Lower leg skin (tissue), 4 donors: ENCODE measurements at regions not wholly inside any gene's neighbourhood (a gene's known extent, or its start where the extent isn't known, plus 50 kb on each side); places are given as distances from the start of the nearest gene placed in this dataset.

ENCODE experiments used
- DNase-seq, 2 donors: peaks; one replicate each; pipeline ENCODE4 v3.0.0-alpha.2; 2019; ENCODE audit warnings: low spot score in 2 of 2
- H3K4me3 ChIP-seq: fragments of 200-600 bp; sonication (generic); 2 replicates; pipeline ENCODE4 v1.5.1; 2017; ENCODE audit warnings: mild to moderate bottlenecking, low read depth; ENCODE audit not compliant: poor library complexity, severe bottlenecking
- POLR2A ChIP-seq, 2 donors: fragments of 450-650 bp; IDR thresholded peaks; one replicate each; pipeline ENCODE4 v1.6.1; 2016 to 2017; ENCODE audit warnings: antibody characterized with exemption in 2 of 2, mild to moderate bottlenecking in 1 of 2, moderate library complexity in 1 of 2
- WGBS, 2 donors: methylation state at CpG; one replicate each; pipeline ENCODE4 v1.1.5; 2018; 5-methylcytosine and 5-hydroxymethylcytosine counted together
- intact Hi-C: fragments of 100-400 bp; cut with DNase I; formaldehyde crosslinking; loops from one replicate; pipeline ENCODE4 v1.15.0; 2023; ENCODE audit warnings: low total_unique reads
- TF ChIP-seq, protein P1 (sequence below), 3 donors: fragments of 450-650 bp; IDR thresholded peaks; one replicate each; pipeline ENCODE4 v1.5.1; 2016; ENCODE audit warnings: antibody characterized with exemption in 3 of 3, mild to moderate bottlenecking in 3 of 3, moderate library complexity in 2 of 3

DNA sequence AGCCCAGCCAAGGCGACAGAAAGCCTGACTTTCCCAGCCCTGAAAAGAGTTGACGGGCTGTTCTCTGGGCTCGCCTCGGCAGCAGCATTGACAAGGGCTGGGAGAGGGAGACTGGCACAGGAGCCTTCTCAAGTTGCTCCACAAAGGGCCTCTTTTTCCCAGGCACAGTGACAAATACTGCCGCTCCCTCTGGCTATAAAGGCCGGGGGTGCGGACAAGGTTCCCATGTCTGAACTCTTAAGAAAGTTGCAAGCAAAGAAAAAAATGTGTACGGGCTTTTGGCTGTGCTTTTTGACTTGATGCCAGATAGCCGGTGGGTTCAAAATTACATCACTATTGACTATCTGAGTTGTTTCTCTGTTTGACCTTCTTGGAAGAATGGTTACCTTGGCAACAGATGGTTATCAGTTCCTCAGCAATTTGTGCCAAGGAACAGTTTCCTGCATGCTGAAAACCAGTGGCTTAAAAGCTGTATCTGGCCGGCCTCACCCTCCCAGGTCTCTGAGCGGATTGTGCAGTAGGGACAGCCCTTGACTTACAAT, 115.9 kb upstream of the EEPD1 start:
- intact Hi-C loops = no loop called here
- TF ChIP-seq, protein P1, sequence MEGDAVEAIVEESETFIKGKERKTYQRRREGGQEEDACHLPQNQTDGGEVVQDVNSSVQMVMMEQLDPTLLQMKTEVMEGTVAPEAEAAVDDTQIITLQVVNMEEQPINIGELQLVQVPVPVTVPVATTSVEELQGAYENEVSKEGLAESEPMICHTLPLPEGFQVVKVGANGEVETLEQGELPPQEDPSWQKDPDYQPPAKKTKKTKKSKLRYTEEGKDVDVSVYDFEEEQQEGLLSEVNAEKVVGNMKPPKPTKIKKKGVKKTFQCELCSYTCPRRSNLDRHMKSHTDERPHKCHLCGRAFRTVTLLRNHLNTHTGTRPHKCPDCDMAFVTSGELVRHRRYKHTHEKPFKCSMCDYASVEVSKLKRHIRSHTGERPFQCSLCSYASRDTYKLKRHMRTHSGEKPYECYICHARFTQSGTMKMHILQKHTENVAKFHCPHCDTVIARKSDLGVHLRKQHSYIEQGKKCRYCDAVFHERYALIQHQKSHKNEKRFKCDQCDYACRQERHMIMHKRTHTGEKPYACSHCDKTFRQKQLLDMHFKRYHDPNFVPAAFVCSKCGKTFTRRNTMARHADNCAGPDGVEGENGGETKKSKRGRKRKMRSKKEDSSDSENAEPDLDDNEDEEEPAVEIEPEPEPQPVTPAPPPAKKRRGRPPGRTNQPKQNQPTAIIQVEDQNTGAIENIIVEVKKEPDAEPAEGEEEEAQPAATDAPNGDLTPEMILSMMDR (IDR thresholded peaks at IDR 0.05) = no peak
- TF ChIP-seq POLR2A (IDR thresholded peaks at IDR 0.05) = no peak
- WGBS, 2 donors = 11 to 18% methylated on average over 11 of the region's 11 CpGs
- H3K4me3 ChIP-seq = no peak overlapping the region
- DNase-seq = peak; percentile 59 to 84

DNA sequence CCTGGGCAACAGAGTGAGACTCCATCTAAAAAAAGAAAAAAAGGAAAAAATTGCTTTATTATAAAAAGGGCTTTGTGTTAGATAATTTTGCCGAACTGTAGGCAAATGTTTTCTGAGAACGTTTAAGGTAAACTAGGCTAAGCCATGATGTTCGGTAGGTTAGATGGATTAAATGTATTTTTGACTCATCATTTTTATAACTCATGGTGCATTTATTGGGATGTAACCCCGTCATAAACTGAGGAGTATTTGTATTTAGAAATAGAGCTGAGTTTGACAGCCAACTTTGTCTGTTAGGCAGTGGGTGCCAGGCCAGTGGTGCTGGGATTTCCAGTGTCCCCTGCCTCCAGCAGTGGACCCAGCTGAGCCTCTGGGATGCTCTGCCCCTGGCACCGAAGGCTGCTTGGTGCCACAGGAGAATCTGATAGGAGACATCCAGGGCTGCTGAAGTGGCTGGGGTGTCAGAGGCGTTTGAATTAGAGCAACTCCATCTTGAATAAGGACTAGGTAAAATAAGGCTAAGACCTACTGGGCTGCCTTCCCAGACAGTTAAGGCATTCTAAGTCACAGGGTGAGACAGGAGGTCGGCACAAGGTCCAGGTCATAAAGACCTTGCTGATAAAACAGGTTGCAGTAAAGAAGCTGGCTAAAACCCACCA, 114.9 kb upstream of the EEPD1 start:
- DNase-seq = peak in 1 of 2 donors; percentile 78
- H3K4me3 ChIP-seq = no peak overlapping the region
- 85 to 90% methylated on average over 7 of the region's 7 CpGs for WGBS, 2 donors
- no peak for TF ChIP-seq POLR2A (IDR thresholded peaks at IDR 0.05)
- TF ChIP-seq, protein P1 (IDR thresholded peaks at IDR 0.05) = no peak
- intact Hi-C loops = no loop called here

DNA sequence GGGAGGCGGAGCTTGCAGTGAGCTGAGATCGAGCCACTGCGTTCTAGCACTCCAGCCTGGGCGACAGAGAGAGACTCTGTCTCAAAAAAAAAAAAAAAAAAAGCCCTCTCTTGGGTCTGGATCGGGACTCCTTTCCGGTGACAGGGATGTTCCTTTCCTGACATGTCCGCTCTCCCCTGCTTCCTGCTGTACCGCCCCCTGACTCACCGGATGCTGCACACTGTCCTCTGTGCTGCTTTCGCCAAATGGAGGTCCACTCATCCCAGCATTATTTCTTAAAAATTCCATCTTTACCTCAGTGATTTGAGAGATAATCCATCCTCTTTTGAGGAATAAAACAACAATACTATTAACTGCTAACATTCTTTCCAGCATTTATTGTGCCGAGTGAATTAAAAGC, 113.8 kb upstream of the EEPD1 start:
- H3K4me3 ChIP-seq = no peak overlapping the region
- no peak for TF ChIP-seq POLR2A (IDR thresholded peaks at IDR 0.05)
- TF ChIP-seq, protein P1 (IDR thresholded peaks at IDR 0.05) = no peak
- 84 to 87% methylated on average over 11 of the region's 11 CpGs for WGBS, 2 donors
- DNase-seq = peak in 1 of 2 donors; percentile 54
- intact Hi-C loops = no loop called here

DNA sequence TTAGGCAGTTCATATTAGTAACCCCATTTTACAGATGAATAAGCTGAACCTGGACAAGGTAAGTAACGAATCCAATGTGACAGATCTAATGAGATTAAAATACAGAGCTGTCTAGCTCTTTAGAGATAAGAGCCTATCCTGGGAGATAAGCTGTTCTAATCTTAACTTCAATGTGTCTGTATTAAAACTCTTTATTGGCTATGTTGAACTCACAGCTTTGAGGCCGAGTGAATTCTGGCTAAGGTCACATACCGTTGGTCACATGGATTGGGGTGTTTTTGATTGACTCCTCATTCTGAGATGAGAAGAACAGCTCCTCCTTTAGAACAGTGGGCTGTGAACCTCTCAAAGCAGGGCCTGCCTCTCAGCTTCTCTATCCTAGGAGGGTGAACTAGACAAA, 113.4 kb upstream of the EEPD1 start:
- no peak for TF ChIP-seq POLR2A (IDR thresholded peaks at IDR 0.05)
- TF ChIP-seq, protein P1 (IDR thresholded peaks at IDR 0.05) = no peak
- WGBS, 2 donors = 84 to 86% methylated on average over 3 of the region's 3 CpGs
- peak in 1 of 2 donors; percentile 7 for DNase-seq
- no peak overlapping the region for H3K4me3 ChIP-seq
- intact Hi-C loops = no loop called here

DNA sequence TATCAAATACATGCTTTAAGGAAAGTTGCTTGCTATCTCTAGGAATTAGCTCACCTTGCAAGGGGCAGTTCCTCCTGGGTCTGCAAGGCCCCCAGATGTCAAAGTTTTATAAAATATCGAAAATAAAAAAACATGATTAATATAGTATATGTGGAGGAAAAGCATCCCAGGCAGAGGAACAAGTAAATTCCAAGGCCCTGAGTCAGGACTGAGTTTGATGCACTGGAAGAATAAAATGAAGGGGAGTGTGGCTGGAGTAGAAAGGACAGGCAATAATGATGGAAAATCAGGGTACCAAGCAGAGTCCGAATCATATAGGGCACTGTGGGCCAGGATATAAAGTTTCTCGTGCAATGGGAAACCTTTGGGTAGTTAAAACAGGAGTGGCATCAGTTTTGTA, 112.4 kb upstream of the EEPD1 start:
- 93 to 94% methylated on average over 3 of the region's 3 CpGs for WGBS, 2 donors
- no peak for TF ChIP-seq POLR2A (IDR thresholded peaks at IDR 0.05)
- TF ChIP-seq, protein P1 (IDR thresholded peaks at IDR 0.05) = no peak

More for the DNA sequence above, 112.4 kb upstream of the EEPD1 start:
- intact Hi-C loops = no loop called here
- no peak overlapping the region for H3K4me3 ChIP-seq
- peak in 1 of 2 donors; percentile 5 for DNase-seq
